Stomach (tissue), 4 donors: ENCODE measurements at regions not wholly inside any gene's neighbourhood (a gene's known extent, or its start where the extent isn't known, plus 50 kb on each side); places are given as distances from the start of the nearest gene placed in this dataset.

Experiments used
- EP300 ChIP-seq: sonication (generic); formaldehyde crosslinking; IDR thresholded peaks from one replicate; pipeline ENCODE4 v1.6.1; 2017; ENCODE audit warnings: antibody characterized with exemption
- POLR2A ChIP-seq, 4 donors: fragments of 450-650 bp; IDR thresholded peaks; one replicate each; pipeline ENCODE4 v1.6.1; 2016; ENCODE audit warnings: antibody characterized with exemption in 4 of 4, control low read depth in 2 of 4, mild to moderate bottlenecking in 1 of 4, moderate library complexity in 1 of 4
- POLR2AphosphoS5 ChIP-seq, 3 donors: sonication (generic); formaldehyde crosslinking; IDR thresholded peaks; one replicate each; pipeline ENCODE4 v1.6.1; 2016; ENCODE audit warnings: antibody characterized with exemption in 3 of 3
- TF ChIP-seq, protein P1 (sequence below), 7 experiments: fragments of 450-650 bp in 4 of 7; fragments of 200-600 bp in 3 of 7; sonication (generic) in 3 of 7; IDR thresholded peaks; one replicate each; pipeline ENCODE4 v1.5.1; 2016 to 2019; ENCODE audit warnings: antibody characterized with exemption in 7 of 7, control low read depth in 2 of 7, mild to moderate bottlenecking in 1 of 7

DNA sequence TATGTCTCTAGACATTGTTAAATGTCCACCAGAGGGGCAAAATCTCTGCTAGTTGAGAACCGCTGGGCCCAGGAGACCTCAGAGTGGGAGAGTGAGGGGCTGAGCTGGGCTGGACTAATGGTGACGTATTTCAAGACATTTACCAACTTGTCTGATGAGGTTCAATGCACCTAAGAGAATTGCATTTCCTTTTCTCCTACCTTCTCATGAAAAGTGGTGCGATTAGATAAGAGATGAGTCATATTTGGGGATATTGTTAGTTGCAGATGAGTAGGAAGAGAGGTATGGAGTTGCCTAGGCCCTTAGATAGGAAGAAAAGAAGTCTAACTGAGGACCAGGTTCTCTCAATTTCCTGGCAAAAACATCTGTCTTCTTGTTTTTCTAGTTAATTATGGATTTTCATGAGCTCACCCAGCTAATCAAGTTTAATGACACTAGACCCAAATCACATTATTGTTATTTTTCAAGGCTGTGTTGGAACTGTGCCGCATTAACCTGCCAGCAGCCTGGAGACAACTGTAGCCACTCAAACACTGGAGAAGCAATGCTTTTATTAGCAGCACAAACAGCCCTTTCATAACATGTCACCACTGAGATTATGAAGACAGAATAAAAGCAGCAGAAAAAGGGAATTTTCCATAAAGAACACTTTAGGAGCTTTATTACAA is 144.2 kb downstream of the PDCD6IP start:
- TF ChIP-seq, protein P1, sequence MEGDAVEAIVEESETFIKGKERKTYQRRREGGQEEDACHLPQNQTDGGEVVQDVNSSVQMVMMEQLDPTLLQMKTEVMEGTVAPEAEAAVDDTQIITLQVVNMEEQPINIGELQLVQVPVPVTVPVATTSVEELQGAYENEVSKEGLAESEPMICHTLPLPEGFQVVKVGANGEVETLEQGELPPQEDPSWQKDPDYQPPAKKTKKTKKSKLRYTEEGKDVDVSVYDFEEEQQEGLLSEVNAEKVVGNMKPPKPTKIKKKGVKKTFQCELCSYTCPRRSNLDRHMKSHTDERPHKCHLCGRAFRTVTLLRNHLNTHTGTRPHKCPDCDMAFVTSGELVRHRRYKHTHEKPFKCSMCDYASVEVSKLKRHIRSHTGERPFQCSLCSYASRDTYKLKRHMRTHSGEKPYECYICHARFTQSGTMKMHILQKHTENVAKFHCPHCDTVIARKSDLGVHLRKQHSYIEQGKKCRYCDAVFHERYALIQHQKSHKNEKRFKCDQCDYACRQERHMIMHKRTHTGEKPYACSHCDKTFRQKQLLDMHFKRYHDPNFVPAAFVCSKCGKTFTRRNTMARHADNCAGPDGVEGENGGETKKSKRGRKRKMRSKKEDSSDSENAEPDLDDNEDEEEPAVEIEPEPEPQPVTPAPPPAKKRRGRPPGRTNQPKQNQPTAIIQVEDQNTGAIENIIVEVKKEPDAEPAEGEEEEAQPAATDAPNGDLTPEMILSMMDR (IDR thresholded peaks at IDR 0.05), result no peak
- TF ChIP-seq POLR2A (IDR thresholded peaks at IDR 0.05) (no peak), EP300 (no peak), POLR2AphosphoS5 (IDR thresholded peaks at IDR 0.05) (no peak)
